Suprapubic skin (tissue), 4 donors: ENCODE measurements at regions not wholly inside any gene's neighbourhood (a gene's known extent, or its start where the extent isn't known, plus 50 kb on each side); places are given as distances from the start of the nearest gene placed in this dataset.

Experiments used
- DNase-seq, 2 donors: peaks; one replicate each; pipeline ENCODE4 v3.0.0-alpha.2; 2019; ENCODE audit warnings: low spot score in 2 of 2
- H3K27ac ChIP-seq: fragments of 200-600 bp; sonication (generic); one replicate; pipeline ENCODE4 v1.5.1; 2019
- H3K27me3 ChIP-seq: fragments of 200-600 bp; sonication (generic); one replicate; pipeline ENCODE4 v1.5.1; 2019
- H3K36me3 ChIP-seq: fragments of 200-600 bp; sonication (generic); one replicate; pipeline ENCODE4 v1.5.1; 2019
- H3K4me1 ChIP-seq: fragments of 200-600 bp; sonication (generic); one replicate; pipeline ENCODE4 v1.5.1; 2019
- H3K4me3 ChIP-seq: fragments of 200-600 bp; sonication (generic); one replicate; pipeline ENCODE4 v1.5.1; 2019; ENCODE audit warnings: mild to moderate bottlenecking
- H3K9me3 ChIP-seq: fragments of 200-600 bp; sonication (generic); one replicate; pipeline ENCODE4 v1.5.1; 2019
- CTCF ChIP-seq, 2 donors: fragments of 200-600 bp in 1 of 2; fragments of 450-650 bp in 1 of 2; sonication (generic) in 1 of 2; IDR thresholded peaks; one replicate each; pipeline ENCODE4 v1.5.1; 2016 to 2019; ENCODE audit warnings: antibody characterized with exemption in 2 of 2, mild to moderate bottlenecking in 1 of 2, moderate library complexity in 1 of 2
- EP300 ChIP-seq: sonication (generic); formaldehyde crosslinking; IDR thresholded peaks from one replicate; pipeline ENCODE4 v1.6.1; 2017; ENCODE audit warnings: antibody characterized with exemption
- POLR2A ChIP-seq, 2 donors: fragments of 450-650 bp; IDR thresholded peaks; one replicate each; pipeline ENCODE4 v1.6.1; 2017; ENCODE audit warnings: antibody characterized with exemption in 2 of 2, mild to moderate bottlenecking in 2 of 2, moderate library complexity in 2 of 2
- POLR2AphosphoS5 ChIP-seq, 3 donors: sonication (generic); formaldehyde crosslinking; IDR thresholded peaks; one replicate each; pipeline ENCODE4 v1.6.1; 2017; ENCODE audit warnings: antibody characterized with exemption in 3 of 3
- WGBS: methylation state at CpG from one replicate; pipeline ENCODE4 v1.1.5; 2018; 5-methylcytosine and 5-hydroxymethylcytosine counted together

GRCh38 chr6:14880677-14881076 is 365.2 kb upstream of the JARID2 start:
- 65% methylated on average over 3 of the region's 3 CpGs for WGBS
- no peak overlapping the region for H3K27ac ChIP-seq

GRCh38 chr6:14881398-14881797 is 364.5 kb upstream of the JARID2 start:
- no peak for TF ChIP-seq POLR2A (IDR thresholded peaks at IDR 0.05)
- no peak for TF ChIP-seq POLR2AphosphoS5 (IDR thresholded peaks at IDR 0.05)
- no peak for TF ChIP-seq CTCF (IDR thresholded peaks at IDR 0.05)
- Histone ChIP-seq H3K27me3 (no peaks in the 10 kb centered on the region), H3K4me3 (no peak overlapping the region), H3K27ac (no peak overlapping the region), H3K36me3 (no peaks in the 10 kb centered on the region), H3K9me3 (no peaks in the 10 kb centered on the region), H3K4me1 (peaks cover 34% of the 10 kb centered on the region)
- DNase-seq, result no peak
- 54% methylated on average over 4 of the region's 4 CpGs for WGBS

More at GRCh38 chr6:14880677-14881076, 365.2 kb upstream of the JARID2 start:
- Histone ChIP-seq H3K36me3 (no peaks in the 10 kb centered on the region), H3K4me1 (peaks cover 34% of the 10 kb centered on the region), H3K4me3 (no peak overlapping the region), H3K27me3 (no peaks in the 10 kb centered on the region), H3K9me3 (no peaks in the 10 kb centered on the region)
- TF ChIP-seq POLR2AphosphoS5 (IDR thresholded peaks at IDR 0.05), result no peak
- TF ChIP-seq POLR2A (IDR thresholded peaks at IDR 0.05), result no peak
- no peak for TF ChIP-seq CTCF (IDR thresholded peaks at IDR 0.05)
- no peak for TF ChIP-seq EP300
- no peak for DNase-seq

GRCh38 chr6:14882394-14883026 is 363.4 kb upstream of the JARID2 start:
- 67% methylated on average over 9 of the region's 9 CpGs for WGBS
- no peak for DNase-seq

GRCh38 chr6:14883921-14884320 is 361.9 kb upstream of the JARID2 start:
- Histone ChIP-seq H3K4me3 (no peak overlapping the region), H3K9me3 (no peaks in the 10 kb centered on the region), H3K27ac (no peak overlapping the region), H3K36me3 (no peaks in the 10 kb centered on the region), H3K27me3 (no peaks in the 10 kb centered on the region), H3K4me1 (peaks cover 29% of the 10 kb centered on the region)
- 72% methylated on average over 3 of the region's 4 CpGs for WGBS
- TF ChIP-seq CTCF (IDR thresholded peaks at IDR 0.05) (no peak), POLR2A (IDR thresholded peaks at IDR 0.05) (no peak), POLR2AphosphoS5 (IDR thresholded peaks at IDR 0.05) (no peak), EP300 (no peak)
- no peak for DNase-seq

More at GRCh38 chr6:14882394-14883026, 363.4 kb upstream of the JARID2 start:
- TF ChIP-seq CTCF (IDR thresholded peaks at IDR 0.05), result no peak
- no peak for TF ChIP-seq POLR2AphosphoS5 (IDR thresholded peaks at IDR 0.05)
- no peak for TF ChIP-seq POLR2A (IDR thresholded peaks at IDR 0.05)
- TF ChIP-seq EP300, result no peak
- Histone ChIP-seq H3K4me3 (no peak overlapping the region), H3K4me1 (peaks cover 29% of the 10 kb centered on the region), H3K27me3 (no peaks in the 10 kb centered on the region), H3K9me3 (no peaks in the 10 kb centered on the region), H3K36me3 (no peaks in the 10 kb centered on the region), H3K27ac (no peak overlapping the region)

GRCh38 chr6:14885498-14885897 is 360.4 kb upstream of the JARID2 start:
- no peak for DNase-seq
- 55% methylated on average over 5 of the region's 5 CpGs for WGBS
- H3K36me3 ChIP-seq, result no peaks in the 10 kb centered on the region
- H3K9me3 ChIP-seq, result no peaks in the 10 kb centered on the region
- H3K4me3 ChIP-seq, result no peak overlapping the region
- no peaks in the 10 kb centered on the region for H3K27me3 ChIP-seq
- H3K4me1 ChIP-seq, result peaks cover 23% of the 10 kb centered on the region
- H3K27ac ChIP-seq, result no peak overlapping the region
- no peak for TF ChIP-seq POLR2AphosphoS5 (IDR thresholded peaks at IDR 0.05)
- no peak for TF ChIP-seq CTCF (IDR thresholded peaks at IDR 0.05)
- no peak for TF ChIP-seq EP300
